NCI-H1092 treated with DMSO at 0.1 percent for 48 hours (cell line): ENCODE measurements at regions not wholly inside any gene's neighbourhood (a gene's known extent, or its start where the extent isn't known, plus 50 kb on each side); places are given as distances from the start of the nearest gene placed in this dataset.
"Not testable (repeated sequence)": the region's sequence is repeated elsewhere in the genome, so short reads cannot be mapped to it uniquely, and the experiment has no call there.

Source experiments
- DNase-seq: peaks from one replicate; lab custom pipeline; 2025; lab: John Stamatoyannopoulos, UW

DNA sequence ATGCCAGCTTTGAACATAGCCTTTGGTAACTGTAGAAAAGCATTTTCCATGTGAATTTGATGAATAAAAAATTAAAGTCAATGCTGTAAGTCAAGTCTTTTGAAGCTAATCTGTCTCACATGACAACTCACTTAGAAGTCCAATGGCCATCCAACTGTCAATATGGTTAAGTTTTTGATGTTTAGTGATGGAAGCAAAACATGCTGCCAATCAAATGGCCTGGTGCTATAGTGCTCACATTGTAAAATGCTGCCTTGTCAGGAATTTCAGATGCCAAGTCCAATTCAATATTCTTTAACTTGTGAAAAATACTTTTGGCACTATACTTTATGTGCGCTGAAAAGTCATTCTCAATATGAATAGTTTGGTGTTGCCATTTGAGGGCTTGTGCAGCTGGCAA is 1361.8 kb upstream of the ALCAM start:
- no peak for DNase-seq

- no peak for DNase-seq
Measured at GRCh38 chr3:104005815-104006214, 1360.9 kb upstream of the ALCAM start.

DNA sequence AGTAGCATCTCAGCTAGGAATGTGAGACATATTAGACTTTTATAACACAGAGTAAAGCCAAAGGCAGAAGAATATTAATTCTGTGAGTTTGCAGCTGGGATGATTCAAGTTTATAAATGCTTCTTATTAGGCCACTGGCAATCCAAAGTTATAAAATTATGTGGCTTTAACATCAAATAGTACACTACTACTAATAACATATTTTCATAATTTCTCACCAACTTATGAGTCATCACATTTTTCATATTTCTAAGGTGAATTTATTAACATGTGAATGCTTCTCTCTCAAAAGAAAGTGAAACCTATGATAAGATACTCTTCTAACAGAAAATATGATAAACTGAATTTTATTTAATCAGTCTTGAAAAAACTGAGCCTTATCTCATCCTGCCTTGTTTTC is 1348.2 kb upstream of the ALCAM start:
- DNase-seq: no peak

GRCh38 chr3:104031598-104031997 is 1335.1 kb upstream of the ALCAM start:
- no peak for DNase-seq

DNA sequence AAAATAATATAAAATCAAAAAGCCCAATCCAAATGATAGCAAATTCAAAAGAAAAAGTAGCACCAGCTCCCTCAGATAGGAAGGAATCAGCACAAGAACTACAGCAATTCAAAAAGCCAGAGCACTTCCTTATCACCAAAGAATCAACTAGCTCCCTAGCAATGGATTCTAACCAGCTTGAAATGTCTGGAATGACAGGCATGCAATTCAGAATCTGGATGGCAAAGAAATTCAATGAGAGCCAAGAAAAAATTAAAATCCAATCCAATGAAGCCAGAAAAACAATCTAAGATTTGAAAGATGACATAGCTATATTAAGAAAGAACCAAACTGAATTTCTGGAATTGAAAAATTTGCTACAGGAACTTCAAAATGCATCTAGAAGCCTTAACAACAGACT is 1334.4 kb upstream of the ALCAM start:
- no peak for DNase-seq

GRCh38 chr3:104040896-104041295 is 1325.8 kb upstream of the ALCAM start:
- DNase-seq: no peak

- not testable (repeated sequence) for DNase-seq
Measured at GRCh38 chr3:104043001-104043543, 1323.6 kb upstream of the ALCAM start.

DNA sequence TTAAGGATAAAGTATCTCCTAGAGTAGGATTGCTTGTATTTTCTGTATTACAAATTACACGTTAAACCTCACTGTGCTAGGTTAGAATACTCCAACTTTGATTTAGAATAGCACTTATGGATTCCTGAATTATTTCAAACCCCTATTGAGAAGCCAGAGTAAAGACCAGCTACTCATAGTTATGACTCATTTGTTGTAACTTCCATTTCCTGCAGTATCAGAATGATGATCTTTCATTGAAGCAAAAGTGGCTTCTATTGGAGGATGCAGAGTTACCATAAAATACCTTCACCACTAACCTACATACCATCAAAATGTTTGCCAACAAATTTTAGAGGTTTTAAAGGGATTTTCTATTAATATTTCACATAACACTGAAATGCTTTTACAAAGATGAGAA is 1322.7 kb upstream of the ALCAM start:
- no peak for DNase-seq

DNA sequence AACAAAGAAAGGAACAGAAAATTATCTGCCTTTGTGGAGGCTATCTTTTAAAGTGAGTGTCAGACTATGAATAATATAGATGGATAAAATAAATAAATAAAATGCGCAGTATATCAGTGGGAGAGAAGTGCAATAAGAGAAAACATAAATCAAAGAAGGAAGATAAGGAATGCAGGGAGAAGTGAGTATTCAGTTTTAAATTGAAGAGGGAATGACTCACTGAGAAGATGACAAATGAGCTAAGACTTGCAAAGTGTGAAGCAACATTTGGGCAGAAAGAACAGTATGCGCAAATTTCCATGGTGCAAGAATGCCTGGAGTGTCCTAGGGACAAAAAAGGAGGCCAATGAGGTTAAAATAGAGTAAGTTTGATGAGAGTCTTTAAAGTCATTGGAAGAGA is 1300.1 kb upstream of the ALCAM start:
- DNase-seq: no peak

- no peak for DNase-seq
Measured at GRCh38 chr3:104069114-104069513, 1297.6 kb upstream of the ALCAM start.

- DNase-seq: no peak
Measured at GRCh38 chr3:104070906-104071305, 1295.8 kb upstream of the ALCAM start.

- no peak for DNase-seq
Measured at GRCh38 chr3:104080088-104080626, 1286.6 kb upstream of the ALCAM start.

DNA sequence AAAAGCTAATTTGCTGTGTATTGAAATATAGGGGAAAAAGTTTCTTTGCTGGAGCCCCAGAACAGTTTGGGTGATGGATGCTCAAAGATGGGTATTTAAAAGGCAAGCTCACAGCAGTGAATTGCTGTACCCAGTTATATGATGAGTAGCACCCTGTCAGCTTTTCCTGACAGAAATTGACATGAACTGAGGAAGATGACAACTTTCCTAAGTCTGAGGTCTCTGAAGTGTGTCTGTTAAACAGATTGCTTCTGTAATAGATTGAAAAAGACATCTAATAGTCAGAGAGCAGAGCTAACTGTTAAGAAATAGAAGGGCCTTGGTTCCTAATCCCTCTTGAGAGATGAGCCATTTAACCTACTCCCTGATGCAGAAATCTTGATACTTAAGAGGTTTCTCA is 1278.0 kb upstream of the ALCAM start:
- no peak for DNase-seq

DNA sequence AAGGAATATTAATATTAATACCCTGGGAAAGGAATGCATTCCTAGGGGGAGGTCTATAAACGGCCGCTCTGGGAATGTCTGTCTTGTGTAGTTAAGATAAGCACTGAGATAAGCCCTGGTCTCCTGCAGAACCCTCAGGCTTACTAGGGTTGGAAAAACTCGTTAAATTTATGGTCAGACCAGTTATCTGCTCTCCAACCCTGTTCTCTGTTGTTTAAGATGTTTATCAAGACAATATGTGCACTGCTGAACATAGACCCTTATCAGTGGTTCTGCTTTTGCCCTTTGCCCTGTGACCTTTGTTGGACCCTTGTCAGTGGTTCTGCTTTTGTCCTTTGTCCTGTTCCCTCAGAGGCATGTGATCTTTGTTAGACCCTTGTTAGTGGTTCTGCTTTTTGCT is 1276.7 kb upstream of the ALCAM start:
- DNase-seq: not testable (repeated sequence)

GRCh38 chr3:104101736-104102135 is 1265.0 kb upstream of the ALCAM start:
- DNase-seq: no peak

GRCh38 chr3:104102386-104102785 is 1264.3 kb upstream of the ALCAM start:
- DNase-seq: peak; percentile 21

DNA sequence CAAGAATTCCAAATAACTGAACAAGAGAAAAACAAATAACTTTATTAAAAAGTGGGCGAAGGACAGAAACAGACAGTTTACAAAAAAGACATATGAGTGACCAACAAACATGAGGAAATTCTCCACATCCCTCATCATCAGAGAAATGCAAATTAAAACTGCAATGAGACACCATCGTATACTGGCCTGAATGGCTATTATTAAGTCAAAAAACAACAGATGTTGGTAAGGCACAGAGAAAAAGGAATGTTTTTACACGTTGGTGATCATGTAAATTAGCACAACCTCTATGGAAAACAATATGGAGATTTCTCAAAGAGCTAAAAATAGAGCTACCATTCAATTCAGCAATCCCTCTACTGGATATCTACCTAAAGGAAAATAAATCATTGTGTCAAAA is 1260.4 kb upstream of the ALCAM start:
- DNase-seq: no peak

- no peak for DNase-seq
Measured at GRCh38 chr3:104108522-104108921, 1258.2 kb upstream of the ALCAM start.

- DNase-seq: no peak
Measured at GRCh38 chr3:104126463-104126862, 1240.2 kb upstream of the ALCAM start.

DNA sequence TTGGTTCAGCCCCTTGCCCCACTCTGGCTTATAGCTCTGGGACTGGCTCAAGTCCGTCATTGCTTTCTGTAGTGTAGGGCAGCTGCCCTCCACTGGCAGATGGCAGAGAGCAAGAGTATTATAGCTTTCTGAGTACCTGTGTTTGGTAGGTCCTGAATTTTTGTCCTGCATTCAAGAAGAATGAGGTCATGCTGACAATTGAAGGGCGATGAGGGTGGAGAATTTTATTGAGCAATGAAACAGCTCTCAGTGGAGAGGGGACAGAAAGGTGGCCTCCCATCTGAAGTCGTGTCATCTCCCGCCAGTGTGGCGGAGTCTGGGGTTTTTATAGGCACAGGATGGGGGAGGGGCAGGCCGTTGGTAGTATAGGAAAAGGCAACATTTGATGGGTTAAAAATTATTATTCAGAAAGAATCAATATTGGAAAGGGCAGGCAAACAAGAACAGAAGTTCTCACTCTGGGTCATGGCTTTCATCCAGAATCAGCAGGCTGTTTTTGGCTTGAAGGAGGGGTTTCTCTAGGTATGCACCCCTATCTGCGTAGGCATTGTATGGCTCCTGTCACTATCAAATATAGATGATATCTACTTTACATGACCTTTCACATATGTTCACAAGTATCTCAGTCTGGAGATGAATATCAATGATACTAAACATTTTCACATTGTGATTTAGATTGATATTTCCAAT is 1239.7 kb upstream of the ALCAM start:
- DNase-seq: no peak

DNA sequence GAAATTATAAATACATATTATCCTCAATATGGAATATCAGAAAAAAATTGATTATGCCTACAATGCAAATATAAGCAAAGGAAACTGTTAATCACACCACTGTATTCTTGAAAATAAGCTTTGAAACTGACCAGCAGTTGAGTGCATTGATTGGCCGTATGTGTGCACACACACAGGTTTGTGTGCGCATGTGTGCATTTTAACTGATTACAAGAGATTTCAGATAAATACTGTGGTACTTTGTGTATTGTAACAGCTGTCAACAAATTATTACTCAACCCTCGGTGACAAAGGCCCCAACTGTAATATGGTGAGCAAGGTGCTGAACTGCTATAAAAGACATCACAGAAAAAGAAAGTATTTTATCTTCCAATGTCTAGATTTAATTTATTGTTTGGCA is 1238.9 kb upstream of the ALCAM start:
- DNase-seq: no peak

- DNase-seq: no peak
Measured at GRCh38 chr3:104132566-104133403, 1233.9 kb upstream of the ALCAM start.

GRCh38 chr3:104133630-104134029 is 1233.1 kb upstream of the ALCAM start:
- no peak for DNase-seq
